Spleen (tissue), 11 donors: ENCODE measurements at regions not wholly inside any gene's neighbourhood (a gene's known extent, or its start where the extent isn't known, plus 50 kb on each side); places are given as distances from the start of the nearest gene placed in this dataset.

Source experiments
- DNase-seq: peaks from one replicate; pipeline ENCODE4 v3.0.0-alpha.2; 2020
- H3K27ac ChIP-seq, 8 donors: fragments of 200-600 bp; sonication (generic) in 7 of 8; 1 replicate in 4 of 8; 2 replicates in 4 of 8; pipeline versions ENCODE4 v1.5.0 to v1.8.0; 2016 to 2021; ENCODE audit warnings: inconsistent platforms in 4 of 8, mild to moderate bottlenecking in 4 of 8, moderate library complexity in 1 of 8
- H3K27me3 ChIP-seq, 7 donors: fragments of 200-600 bp; sonication (generic) in 6 of 7; replicated peaks in 1 of 7; 1 replicate in 4 of 7; 2 replicates in 3 of 7; pipeline versions ENCODE4 v1.5.0 to v1.8.0; 2016 to 2021; ENCODE audit warnings: inconsistent platforms in 3 of 7, mild to moderate bottlenecking in 1 of 7
- H3K36me3 ChIP-seq, 6 donors: fragments of 200-600 bp; sonication (generic) in 5 of 6; 1 replicate in 4 of 6; 2 replicates in 2 of 6; pipeline versions ENCODE4 v1.5.0 to v1.8.0; 2016 to 2021; ENCODE audit warnings: inconsistent platforms in 2 of 6
- H3K4me1 ChIP-seq, 6 donors: fragments of 200-600 bp; sonication (generic) in 5 of 6; 1 replicate in 3 of 6; 2 replicates in 3 of 6; pipeline versions ENCODE4 v1.5.0 to v1.8.0; 2016 to 2021; ENCODE audit warnings: inconsistent platforms in 3 of 6
- H3K4me3 ChIP-seq, 8 donors: fragments of 200-600 bp; sonication (generic) in 7 of 8; 1 replicate in 4 of 8; 2 replicates in 4 of 8; pipeline versions ENCODE4 v1.5.0 to v1.8.0; 2016 to 2021; ENCODE audit warnings: inconsistent platforms in 4 of 8, mild to moderate bottlenecking in 4 of 8, moderate library complexity in 2 of 8
- H3K9me3 ChIP-seq, 8 donors: fragments of 200-600 bp; sonication (generic) in 7 of 8; 1 replicate in 4 of 8; 2 replicates in 4 of 8; pipeline versions ENCODE4 v1.5.0 to v1.8.0; 2016 to 2021; ENCODE audit warnings: inconsistent platforms in 4 of 8
- CTCF ChIP-seq, 11 experiments: fragments of 200-600 bp in 7 of 11; fragments of 450-650 bp in 4 of 11; sonication (generic) in 4 of 11; IDR thresholded peaks in 8 of 11; conservative IDR thresholded peaks in 3 of 11; 1 replicate in 7 of 11; 2 replicates in 4 of 11; pipeline versions ENCODE4 v1.4.0 to v1.8.0; 2016 to 2021; ENCODE audit warnings: antibody characterized with exemption in 11 of 11, inconsistent platforms in 4 of 11, mild to moderate bottlenecking in 1 of 11
- POLR2A ChIP-seq, 3 donors: fragments of 450-650 bp; IDR thresholded peaks; one replicate each; pipeline ENCODE4 v1.5.1; 2017; ENCODE audit warnings: antibody characterized with exemption in 3 of 3, mild to moderate bottlenecking in 1 of 3
- POLR2AphosphoS5 ChIP-seq, 3 donors: sonication (generic); formaldehyde crosslinking; IDR thresholded peaks; one replicate each; pipeline ENCODE4 v1.5.1; 2017; ENCODE audit warnings: antibody characterized with exemption in 3 of 3
- WGBS, 5 donors: extraction: QIAGEN DNeasy Blood & Tissue Kit in 3 of 5; methylation state at CpG; one replicate each; pipeline versions ENCODE4 v1.1.5 to v1.1.7; 2013 to 2018; 5-methylcytosine and 5-hydroxymethylcytosine counted together
- intact Hi-C: fragments of 100-400 bp; cut with DNase I; formaldehyde crosslinking; loops from one replicate; pipeline ENCODE4 v1.15.0; 2023; ENCODE audit warnings: low total_unique reads
- donor health status: healthy with polysubstance abuse.
- donor health status: DM: no; HTN: no; CAD: no; lungs with moderate emphysema.
- donor health status: DM: no; HTN: no; CAD: no.
- donor health status: Bipolar disorder and iron deficiency.
- donor health status: healthy.
- donor health status: DM: no; HTN: no; CAD: no.
- donor health status: DM: yes; HTN: yes; CAD: no.

GRCh38 chr2:53200072-53200471 is 567.5 kb upstream of the CHAC2 start:
- TF ChIP-seq POLR2AphosphoS5 (IDR thresholded peaks at IDR 0.05) (no peak), POLR2A (IDR thresholded peaks at IDR 0.05) (no peak), CTCF (IDR thresholded peaks at IDR 0.05 in 8 of 11, conservative IDR thresholded peaks at IDR 0.05 in 3 of 11) (no peak)
- WGBS, 5 donors: 80 to 95% (median 89%) methylated on average over 3 of the region's 3 CpGs
- Histone ChIP-seq H3K27ac (no peak overlapping the region), H3K9me3 (no peaks in the 10 kb centered on the region), H3K4me3 (no peak overlapping the region), H3K4me1 (no peaks in the 10 kb centered on the region), H3K36me3 (no peaks in the 10 kb centered on the region), H3K27me3 (no peaks in the 10 kb centered on the region)
- DNase-seq: no peak
- intact Hi-C loops: no loop called here

GRCh38 chr2:53188851-53189510 is 578.6 kb upstream of the CHAC2 start:
- Histone ChIP-seq H3K36me3 (no peaks in the 10 kb centered on the region), H3K4me1 (no peaks in the 10 kb centered on the region), H3K27me3 (no peaks in the 10 kb centered on the region), H3K27ac (no peak overlapping the region), H3K4me3 (no peak overlapping the region), H3K9me3 (no peaks in the 10 kb centered on the region)
- 69 to 71% (median 70%) methylated on average over 7 of the region's 7 CpGs for whole genome bisulfite sequencing, 5 donors
- intact Hi-C loops: no loop called here
- TF ChIP-seq POLR2A (IDR thresholded peaks at IDR 0.05) (no peak), POLR2AphosphoS5 (IDR thresholded peaks at IDR 0.05) (no peak), CTCF (IDR thresholded peaks at IDR 0.05 in 8 of 11, conservative IDR thresholded peaks at IDR 0.05 in 3 of 11) (no peak)
- no peak for DNase-seq

- no peak for TF ChIP-seq CTCF (IDR thresholded peaks at IDR 0.05 in 8 of 11, conservative IDR thresholded peaks at IDR 0.05 in 3 of 11)
- TF ChIP-seq POLR2A (IDR thresholded peaks at IDR 0.05): no peak
- no peak for TF ChIP-seq POLR2AphosphoS5 (IDR thresholded peaks at IDR 0.05)
Observed at GRCh38 chr2:53183581-53183980, 584.0 kb upstream of the CHAC2 start.

GRCh38 chr2:53182601-53183000 is 585.0 kb upstream of the CHAC2 start:
- Histone ChIP-seq H3K4me3 (no peak overlapping the region), H3K4me1 (no peaks in the 10 kb centered on the region), H3K9me3 (no peaks in the 10 kb centered on the region), H3K27ac (no peak overlapping the region), H3K36me3 (no peaks in the 10 kb centered on the region), H3K27me3 (no peaks in the 10 kb centered on the region)
- 79 to 86% (median 84%) methylated on average over 5 of the region's 5 CpGs for WGBS, 5 donors
- DNase-seq: no peak
- TF ChIP-seq POLR2AphosphoS5 (IDR thresholded peaks at IDR 0.05) (no peak), CTCF (IDR thresholded peaks at IDR 0.05 in 8 of 11, conservative IDR thresholded peaks at IDR 0.05 in 3 of 11) (no peak), POLR2A (IDR thresholded peaks at IDR 0.05) (no peak)
- intact Hi-C loops: no loop called here

More at GRCh38 chr2:53183581-53183980, 584.0 kb upstream of the CHAC2 start:
- Histone ChIP-seq H3K27ac (no peak overlapping the region), H3K4me1 (no peaks in the 10 kb centered on the region), H3K27me3 (no peaks in the 10 kb centered on the region), H3K36me3 (no peaks in the 10 kb centered on the region), H3K9me3 (no peaks in the 10 kb centered on the region), H3K4me3 (no peak overlapping the region)
- intact Hi-C loops: no loop called here
- no peak for DNase-seq
